Fibroblast of lung (primary cell): ENCODE measurements at regions not wholly inside any gene's neighbourhood (a gene's known extent, or its start where the extent isn't known, plus 50 kb on each side); places are given as distances from the start of the nearest gene placed in this dataset.

Experiments
- DNase-seq, 2 donors: peaks; one replicate each; pipeline versions ENCODE4 v3.0.0 to v3.0.0-alpha.2; 2010; ENCODE audit warnings: low read depth in 2 of 2
- H2AFZ ChIP-seq: 2 replicates; pipeline ENCODE4 v1.5.1; 2012; ENCODE audit warnings: low read length, control low read depth, inconsistent platforms
- H3K27ac ChIP-seq: 2 replicates; pipeline ENCODE4 v1.5.1; 2011; ENCODE audit warnings: low read length, control low read depth; ENCODE audit not compliant: insufficient read depth
- H3K27me3 ChIP-seq: 2 replicates; pipeline ENCODE4 v1.5.1; 2011; ENCODE audit warnings: mild to moderate bottlenecking, low read length; ENCODE audit not compliant: control insufficient read depth, insufficient read depth
- H3K36me3 ChIP-seq: 2 replicates; pipeline ENCODE4 v1.5.1; 2011; ENCODE audit warnings: low read length; ENCODE audit not compliant: control insufficient read depth, insufficient read depth
- H3K4me1 ChIP-seq: 2 replicates; pipeline ENCODE4 v1.5.1; 2011; ENCODE audit warnings: low read length; ENCODE audit not compliant: control insufficient read depth, insufficient read depth; ENCODE audit errors: extremely low read depth
- H3K4me2 ChIP-seq: 2 replicates; pipeline ENCODE4 v1.5.1; 2011; ENCODE audit warnings: low read length, control low read depth; ENCODE audit not compliant: insufficient read depth; ENCODE audit errors: extremely low read depth
- H3K4me3 ChIP-seq, 4 experiments: fragments of 200-600 bp in 1 of 4; sonication (generic) in 1 of 4; replicated peaks in 1 of 4; 2 replicates each; pipeline ENCODE4 v1.5.1; 2011 to 2016; ENCODE audit warnings: low read length in 4 of 4, low read depth in 3 of 4, mild to moderate bottlenecking in 3 of 4, control low read depth in 2 of 4, inconsistent platforms in 1 of 4, mixed read lengths in 1 of 4; ENCODE audit not compliant: insufficient read depth in 1 of 4; ENCODE audit errors: control extremely low read depth in 1 of 4
- H3K79me2 ChIP-seq: 2 replicates; pipeline ENCODE4 v1.5.1; 2012; ENCODE audit warnings: mild to moderate bottlenecking, low read length, inconsistent platforms; ENCODE audit not compliant: control insufficient read depth, insufficient read depth
- H3K9ac ChIP-seq: 2 replicates; pipeline ENCODE4 v1.5.1; 2011; ENCODE audit warnings: mild to moderate bottlenecking, low read length, control low read depth; ENCODE audit not compliant: insufficient read depth
- H3K9me3 ChIP-seq: 2 replicates; pipeline ENCODE4 v1.5.1; 2012; ENCODE audit warnings: low read depth, low read length; ENCODE audit not compliant: control insufficient read depth, insufficient read depth
- H4K20me1 ChIP-seq: 2 replicates; pipeline ENCODE4 v1.5.1; 2011; ENCODE audit warnings: low read length; ENCODE audit not compliant: control insufficient read depth, insufficient read depth; ENCODE audit errors: extremely low read depth
- CTCF ChIP-seq, 2 donors: IDR thresholded peaks in 1 of 2; conservative IDR thresholded peaks in 1 of 2; 1 replicate in 1 of 2; 2 replicates in 1 of 2; pipeline ENCODE4 v1.5.1; 2011 to 2012; ENCODE audit warnings: low read length in 2 of 2, control low read depth in 1 of 2, inconsistent platforms in 1 of 2, low read depth in 1 of 2, mild to moderate bottlenecking in 1 of 2
- EZH2 ChIP-seq: IDR thresholded peaks from 2 replicates; pipeline ENCODE4 v1.5.1; 2012; ENCODE audit warnings: low read length, control low read depth, mild to moderate bottlenecking; ENCODE audit errors: missing control alignments

GRCh38 chr5:111585291-111585690, 73.0 kb upstream of the STARD4 start:
- no peaks in the 10 kb centered on the region for H4K20me1 ChIP-seq
- H3K36me3 ChIP-seq, result no peaks in the 10 kb centered on the region
- no peaks in the 10 kb centered on the region for H3K27me3 ChIP-seq
- no peaks in the 10 kb centered on the region for H3K9me3 ChIP-seq
- H2AFZ ChIP-seq, result no peak overlapping the region
- H3K9ac ChIP-seq, result no peak overlapping the region
- no peaks in the 10 kb centered on the region for H3K79me2 ChIP-seq
- peak in 1 of 2 donors; percentile 69 for DNase-seq
- no peak overlapping the region for H3K4me2 ChIP-seq
- peaks cover 8% of the 10 kb centered on the region for H3K4me1 ChIP-seq
- H3K27ac ChIP-seq, result no peak overlapping the region
- TF ChIP-seq EZH2 (no peak), CTCF (conservative IDR thresholded peaks at IDR 0.05 in 1 of 2, IDR thresholded peaks at IDR 0.05 in 1 of 2; ENCODE audit: low read depth in 1 of 2, low read length in 2 of 2) (no peak)
- no peak overlapping the region for H3K4me3 ChIP-seq

- H3K4me3 ChIP-seq, result no peak overlapping the region
- H3K4me2 ChIP-seq, result no peak overlapping the region
- H3K27ac ChIP-seq, result no peak overlapping the region
- no peaks in the 10 kb centered on the region for H3K79me2 ChIP-seq
- no peak overlapping the region for H2AFZ ChIP-seq
- no peak for TF ChIP-seq CTCF (conservative IDR thresholded peaks at IDR 0.05 in 1 of 2, IDR thresholded peaks at IDR 0.05 in 1 of 2; ENCODE audit: low read depth in 1 of 2, low read length in 2 of 2)
- no peaks in the 10 kb centered on the region for H3K36me3 ChIP-seq
- H3K9ac ChIP-seq, result no peak overlapping the region
- H3K4me1 ChIP-seq, result peaks cover 8% of the 10 kb centered on the region
- DNase-seq, result peak; percentile 6 to 94
- no peaks in the 10 kb centered on the region for H3K27me3 ChIP-seq
- H4K20me1 ChIP-seq, result no peaks in the 10 kb centered on the region
- no peaks in the 10 kb centered on the region for H3K9me3 ChIP-seq
These were observed 72.3 kb upstream of the STARD4 start for GRCh38 chr5:111584651-111585050.

- H3K4me2 ChIP-seq, result no peak overlapping the region
- no peak overlapping the region for H2AFZ ChIP-seq
- DNase-seq, result peak; percentile 6 to 64
- no peak overlapping the region for H3K27ac ChIP-seq
- H3K9ac ChIP-seq, result no peak overlapping the region
- H3K27me3 ChIP-seq, result no peaks in the 10 kb centered on the region
- no peaks in the 10 kb centered on the region for H3K36me3 ChIP-seq
- H4K20me1 ChIP-seq, result no peaks in the 10 kb centered on the region
- no peaks in the 10 kb centered on the region for H3K79me2 ChIP-seq
- peaks cover 8% of the 10 kb centered on the region for H3K4me1 ChIP-seq
- no peak overlapping the region for H3K4me3 ChIP-seq
- TF ChIP-seq EZH2 (no peak), CTCF (conservative IDR thresholded peaks at IDR 0.05 in 1 of 2, IDR thresholded peaks at IDR 0.05 in 1 of 2; ENCODE audit: low read depth in 1 of 2, low read length in 2 of 2) (no peak)
- H3K9me3 ChIP-seq, result no peaks in the 10 kb centered on the region
These were observed 71.4 kb upstream of the STARD4 start for GRCh38 chr5:111583758-111584203.
